Cardiac fibroblast (primary cell): ENCODE measurements at regions not wholly inside any gene's neighbourhood (a gene's known extent, or its start where the extent isn't known, plus 50 kb on each side); places are given as distances from the start of the nearest gene placed in this dataset.

ENCODE experiments used
- DNase-seq, 2 donors: peaks; one replicate each; pipeline versions ENCODE4 v3.0.0 to v3.0.0-alpha.2; 2010; ENCODE audit warnings: low read depth in 2 of 2
- H3K4me3 ChIP-seq, 2 donors: replicated peaks in 1 of 2; 1 replicate in 1 of 2; 2 replicates in 1 of 2; pipeline ENCODE4 v1.5.1; 2011; ENCODE audit warnings: low read depth in 2 of 2, low read length in 2 of 2, mild to moderate bottlenecking in 2 of 2, moderate library complexity in 1 of 2
- TF ChIP-seq, protein P1 (sequence below): IDR thresholded peaks from one replicate; pipeline ENCODE4 v1.5.1; 2011; ENCODE audit warnings: low read depth, mild to moderate bottlenecking, low read length, inconsistent platforms

DNA sequence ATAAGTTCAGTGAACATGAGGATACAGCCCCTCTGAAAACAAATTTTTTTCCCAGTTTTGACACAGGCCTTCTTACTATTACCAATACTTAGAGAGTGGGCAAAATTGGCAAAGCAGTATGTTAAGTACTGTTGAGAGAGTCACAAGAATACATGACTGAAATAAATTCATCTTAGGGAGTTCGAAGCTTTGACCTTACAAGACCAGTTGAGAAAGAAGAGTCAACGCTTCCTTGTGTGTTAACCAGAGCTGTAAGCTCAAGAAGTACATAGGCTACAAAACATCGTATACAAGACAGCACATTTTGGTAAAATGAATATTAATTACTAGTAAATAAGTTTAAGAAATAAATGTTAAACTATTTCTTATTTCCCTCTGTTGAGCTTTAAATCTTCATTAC lies 164.4 kb upstream of the RORA start:
- TF ChIP-seq, protein P1, sequence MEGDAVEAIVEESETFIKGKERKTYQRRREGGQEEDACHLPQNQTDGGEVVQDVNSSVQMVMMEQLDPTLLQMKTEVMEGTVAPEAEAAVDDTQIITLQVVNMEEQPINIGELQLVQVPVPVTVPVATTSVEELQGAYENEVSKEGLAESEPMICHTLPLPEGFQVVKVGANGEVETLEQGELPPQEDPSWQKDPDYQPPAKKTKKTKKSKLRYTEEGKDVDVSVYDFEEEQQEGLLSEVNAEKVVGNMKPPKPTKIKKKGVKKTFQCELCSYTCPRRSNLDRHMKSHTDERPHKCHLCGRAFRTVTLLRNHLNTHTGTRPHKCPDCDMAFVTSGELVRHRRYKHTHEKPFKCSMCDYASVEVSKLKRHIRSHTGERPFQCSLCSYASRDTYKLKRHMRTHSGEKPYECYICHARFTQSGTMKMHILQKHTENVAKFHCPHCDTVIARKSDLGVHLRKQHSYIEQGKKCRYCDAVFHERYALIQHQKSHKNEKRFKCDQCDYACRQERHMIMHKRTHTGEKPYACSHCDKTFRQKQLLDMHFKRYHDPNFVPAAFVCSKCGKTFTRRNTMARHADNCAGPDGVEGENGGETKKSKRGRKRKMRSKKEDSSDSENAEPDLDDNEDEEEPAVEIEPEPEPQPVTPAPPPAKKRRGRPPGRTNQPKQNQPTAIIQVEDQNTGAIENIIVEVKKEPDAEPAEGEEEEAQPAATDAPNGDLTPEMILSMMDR: no peak
- no peak for DNase-seq
- H3K4me3 ChIP-seq: no peak overlapping the region

DNA sequence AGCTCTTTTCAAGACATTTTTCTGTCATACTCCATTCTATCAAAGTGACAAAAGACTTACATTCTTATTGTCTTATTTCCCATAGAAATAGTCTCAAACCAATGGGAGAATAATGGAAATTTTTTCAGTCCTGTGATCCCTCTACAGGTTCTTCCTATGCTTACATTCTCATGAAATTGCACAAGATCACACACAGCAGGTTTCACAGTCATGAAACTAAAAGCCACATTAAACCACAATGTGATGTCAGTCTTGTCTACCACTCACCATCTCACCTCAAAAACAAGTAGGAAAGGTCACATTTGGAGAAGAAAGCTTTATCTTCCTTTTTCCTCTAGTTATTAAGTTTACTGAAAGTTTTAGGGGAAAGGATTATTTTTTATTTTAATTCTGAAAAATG lies 161.0 kb upstream of the RORA start:
- H3K4me3 ChIP-seq: no peak overlapping the region
- DNase-seq: peak in 1 of 2 donors; percentile 29
- TF ChIP-seq, protein P1: no peak

DNA sequence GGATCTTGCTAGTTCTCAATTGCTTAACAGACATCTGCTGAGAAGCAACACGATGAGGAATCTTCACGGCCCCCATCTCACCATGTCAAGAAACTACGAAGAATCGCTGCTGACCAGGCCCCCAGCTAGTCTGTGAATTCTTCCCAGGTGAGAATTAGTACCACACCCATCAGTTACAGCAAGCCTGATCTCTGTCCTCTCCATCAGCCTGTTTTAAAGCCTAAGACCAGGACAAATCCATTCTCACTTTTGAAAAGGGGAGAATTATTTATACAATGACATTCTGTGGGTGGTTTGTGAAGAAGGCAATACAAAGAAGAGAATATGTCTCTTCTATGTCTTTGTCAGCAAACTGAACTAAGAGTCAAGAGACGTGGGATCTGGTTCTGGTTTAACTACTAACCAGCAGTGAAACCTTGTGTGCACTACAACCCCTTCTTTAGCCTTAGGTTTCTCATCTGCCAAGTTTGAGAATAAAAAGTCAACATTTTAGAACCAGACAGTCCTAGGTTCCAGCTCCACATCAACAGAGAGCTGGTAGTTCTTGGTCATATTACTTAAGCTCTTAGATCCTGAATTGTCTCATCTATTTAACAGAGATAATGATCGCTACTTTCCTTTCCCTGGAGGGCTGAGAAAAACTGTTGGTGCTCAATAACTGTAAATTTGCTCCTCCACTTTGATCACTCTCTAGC lies 160.4 kb upstream of the RORA start:
- no peak overlapping the region for H3K4me3 ChIP-seq
- no peak for DNase-seq
- TF ChIP-seq, protein P1: no peak

DNA sequence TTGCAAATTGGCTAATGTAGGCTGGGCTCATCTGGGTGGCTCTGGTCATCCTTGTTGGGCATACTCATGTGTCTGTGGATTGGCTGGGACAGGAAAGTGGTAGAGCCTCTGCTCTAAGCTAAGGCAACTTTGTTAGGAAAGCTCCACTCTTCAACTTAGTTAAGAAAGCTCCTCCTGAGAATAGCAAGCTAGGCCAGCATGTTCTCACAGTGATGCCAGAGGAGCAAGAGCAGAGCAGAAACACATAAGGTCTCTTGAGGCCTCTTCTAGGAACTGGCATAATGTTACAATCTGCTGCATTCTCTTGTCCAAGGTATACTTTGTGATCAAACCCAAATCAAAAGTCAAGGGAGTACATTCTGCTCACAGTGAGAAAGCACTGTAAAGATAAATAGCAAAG lies 158.6 kb upstream of the RORA start:
- no peak overlapping the region for H3K4me3 ChIP-seq
- TF ChIP-seq, protein P1: no peak

DNA sequence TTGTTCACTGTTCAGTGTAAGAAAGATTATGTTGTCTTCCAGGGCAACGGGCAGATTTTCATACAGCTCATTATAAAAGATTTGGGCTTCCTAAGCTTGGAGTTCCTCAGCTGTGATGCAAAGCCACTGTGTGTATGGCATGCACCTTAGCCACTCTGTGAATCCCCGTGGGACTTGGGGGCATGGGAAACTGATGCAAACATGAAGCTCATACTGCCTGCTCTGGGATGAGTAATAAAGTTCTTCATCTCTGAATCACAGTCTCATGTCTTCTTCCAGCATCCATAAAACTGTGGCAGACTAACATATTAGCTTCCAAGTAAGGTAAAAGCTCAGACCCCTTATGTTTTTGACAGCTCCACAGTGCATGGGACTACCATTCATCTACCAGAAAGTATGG lies 154.3 kb upstream of the RORA start:
- no peak overlapping the region for H3K4me3 ChIP-seq
- DNase-seq: peak; percentile 1 to 96
- TF ChIP-seq, protein P1: no peak

More for the DNA sequence above, 158.6 kb upstream of the RORA start:
- DNase-seq: no peak

DNA sequence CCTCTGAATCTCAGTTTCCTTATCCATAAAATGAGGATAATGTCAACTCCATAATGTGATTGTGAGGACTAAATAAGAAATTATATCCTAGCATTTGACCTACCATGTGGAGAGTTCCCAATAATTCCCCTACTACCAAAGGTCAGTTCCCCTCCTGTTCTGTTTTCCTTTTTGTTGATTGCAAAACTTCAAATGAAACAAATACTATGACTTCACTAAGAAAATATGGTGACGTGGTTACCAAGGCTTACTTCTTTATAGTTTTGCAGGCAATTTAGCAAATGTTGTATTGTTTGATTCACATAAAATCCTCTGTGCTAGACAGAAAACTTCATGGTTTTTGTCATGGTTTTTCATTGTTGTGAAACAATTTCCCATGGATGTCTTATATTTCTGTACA lies 153.8 kb upstream of the RORA start:
- no peak overlapping the region for H3K4me3 ChIP-seq
- TF ChIP-seq, protein P1: no peak
- DNase-seq: peak in 1 of 2 donors; percentile 77

DNA sequence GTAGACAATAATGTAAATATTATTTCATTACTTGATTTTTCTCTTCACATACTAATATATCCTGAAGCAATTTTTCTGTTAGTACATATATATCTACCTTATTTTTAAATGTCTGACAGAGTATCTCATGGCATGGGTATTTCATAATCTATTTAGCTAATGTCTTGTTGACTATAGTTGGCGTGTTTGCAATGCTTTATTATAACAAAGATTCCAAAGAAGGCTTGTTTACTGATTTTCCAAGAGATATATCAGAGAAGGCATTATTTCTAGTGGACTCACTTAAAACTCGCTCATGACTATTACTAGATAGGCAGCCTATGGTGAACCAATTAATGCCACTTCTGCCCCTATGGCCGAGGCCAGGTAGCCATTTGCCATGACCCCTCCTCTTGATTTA lies 152.4 kb upstream of the RORA start:
- TF ChIP-seq, protein P1: no peak
- no peak for DNase-seq
- H3K4me3 ChIP-seq: no peak overlapping the region
